Mesendoderm (in vitro differentiated cells): ENCODE measurements at regions not wholly inside any gene's neighbourhood (a gene's known extent, or its start where the extent isn't known, plus 50 kb on each side); places are given as distances from the start of the nearest gene placed in this dataset.
"Not testable (repeated sequence)": the region's sequence is repeated elsewhere in the genome, so short reads cannot be mapped to it uniquely, and the experiment has no call there.

Experiments
- DNase-seq: peaks from one replicate; pipeline ENCODE4 v3.0.0; 2013
- H2AK5ac ChIP-seq: 2 replicates; pipeline ENCODE4 v1.6.1; 2013; ENCODE audit warnings: low read length, inconsistent platforms
- H2BK120ac ChIP-seq: 2 replicates; pipeline ENCODE4 v1.6.1; 2013; ENCODE audit warnings: low read depth, mild to moderate bottlenecking, low read length, moderate library complexity, mixed read lengths
- H2BK15ac ChIP-seq: replicated peaks from 2 replicates; pipeline ENCODE4 v1.6.1; 2013; ENCODE audit warnings: low read depth, mild to moderate bottlenecking, moderate library complexity
- H2BK5ac ChIP-seq: 2 replicates; pipeline ENCODE4 v1.6.1; 2013; ENCODE audit warnings: low read length, inconsistent platforms
- H3K18ac ChIP-seq: 2 replicates; pipeline ENCODE4 v1.6.1; 2013; ENCODE audit warnings: mild to moderate bottlenecking, low read length, mixed read lengths
- H3K23ac ChIP-seq: one replicate; pipeline ENCODE4 v1.6.1; 2013; ENCODE audit warnings: low read length
- H3K27ac ChIP-seq: 2 replicates; pipeline ENCODE4 v1.5.1; 2013; ENCODE audit warnings: low read depth, mild to moderate bottlenecking, inconsistent platforms, low read length, moderate library complexity
- H3K27me3 ChIP-seq: 2 replicates; pipeline ENCODE4 v1.6.1; 2013; ENCODE audit warnings: low read length, control low read depth, mild to moderate bottlenecking, inconsistent platforms; ENCODE audit not compliant: insufficient read depth, poor library complexity
- H3K36me3 ChIP-seq: 2 replicates; pipeline ENCODE4 v1.6.1; 2013; ENCODE audit warnings: low read length, inconsistent platforms; ENCODE audit not compliant: control insufficient read depth, insufficient read depth
- H3K4ac ChIP-seq: one replicate; pipeline ENCODE4 v1.6.1; 2013; ENCODE audit warnings: low read depth, mild to moderate bottlenecking, low read length, moderate library complexity
- H3K4me1 ChIP-seq: 2 replicates; pipeline ENCODE4 v1.6.1; 2013; ENCODE audit warnings: low read depth, low read length, inconsistent platforms; ENCODE audit not compliant: control insufficient read depth
- H3K4me2 ChIP-seq: 2 replicates; pipeline ENCODE4 v1.6.1; 2013; ENCODE audit warnings: low read length
- H3K4me3 ChIP-seq: 2 replicates; pipeline ENCODE4 v1.5.1; 2013; ENCODE audit warnings: mild to moderate bottlenecking, low read length
- H3K56ac ChIP-seq: one replicate; pipeline ENCODE4 v1.6.1; 2013; ENCODE audit warnings: low read length
- H3K79me1 ChIP-seq: 2 replicates; pipeline ENCODE4 v1.6.1; 2013; ENCODE audit warnings: low read length, inconsistent platforms
- H3K79me2 ChIP-seq: 2 replicates; pipeline ENCODE4 v1.6.1; 2013; ENCODE audit warnings: mild to moderate bottlenecking, low read length; ENCODE audit not compliant: control insufficient read depth, insufficient read depth
- H3K9ac ChIP-seq: 2 replicates; pipeline ENCODE4 v1.6.1; 2013; ENCODE audit warnings: low read length, inconsistent platforms
- H4K5ac ChIP-seq: one replicate; pipeline ENCODE4 v1.6.1; 2013; ENCODE audit warnings: low read length
- H4K8ac ChIP-seq: one replicate; pipeline ENCODE4 v1.6.1; 2013; ENCODE audit warnings: low read depth, mild to moderate bottlenecking, control low read depth, low read length, moderate library complexity
- WGBS: extraction: QIAGEN DNeasy Blood & Tissue Kit; methylation state at CpG from one replicate; pipeline ENCODE4 v1.1.7; 2013; ENCODE audit warnings: low lambda C conversion rate, missing lambda C conversion rate; ENCODE audit not compliant: insufficient coverage; ENCODE audit errors: extremely low coverage; 5-methylcytosine and 5-hydroxymethylcytosine counted together

DNA sequence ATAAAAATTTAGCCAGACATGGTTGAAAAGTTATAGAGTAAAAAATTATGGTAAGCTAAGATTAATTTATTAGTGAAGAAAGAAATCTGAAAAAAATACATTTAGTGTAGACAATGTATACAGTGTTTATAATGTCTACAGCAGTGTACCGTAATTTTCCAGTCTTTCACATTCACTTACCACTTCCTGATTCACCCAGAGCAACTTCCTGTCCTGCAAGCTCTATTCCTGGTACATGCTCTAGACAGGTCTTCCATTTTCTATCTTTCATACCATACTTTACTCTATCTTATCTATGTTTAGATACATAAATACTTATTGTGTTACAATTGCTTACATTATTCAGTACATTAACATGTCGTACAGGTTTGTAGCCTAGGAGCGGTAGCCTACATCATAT is 1387.8 kb upstream of the ATXN8OS start:
- no peak overlapping the region for H4K8ac ChIP-seq
- no peak overlapping the region for H3K23ac ChIP-seq
- no peak overlapping the region for H3K56ac ChIP-seq
- H2BK15ac ChIP-seq: no peak overlapping the region
- no peak for DNase-seq
- H3K4me3 ChIP-seq: no peak overlapping the region
- no peak overlapping the region for H2AK5ac ChIP-seq
- no CpG with 5 or more reads among the region's 3 CpGs for WGBS
- no peaks in the 10 kb centered on the region for H3K79me1 ChIP-seq
- no peak overlapping the region for H2BK120ac ChIP-seq
- H3K4me2 ChIP-seq: no peak overlapping the region
- H3K27ac ChIP-seq: no peak overlapping the region
- no peak overlapping the region for H3K18ac ChIP-seq
- no peak overlapping the region for H3K9ac ChIP-seq
- H3K4me1 ChIP-seq: no peaks in the 10 kb centered on the region
- H3K27me3 ChIP-seq: no peaks in the 10 kb centered on the region
- H3K79me2 ChIP-seq: no peaks in the 10 kb centered on the region
- H2BK5ac ChIP-seq: no peak overlapping the region
- H4K5ac ChIP-seq: no peak overlapping the region
- no peaks in the 10 kb centered on the region for H3K36me3 ChIP-seq
- H3K4ac ChIP-seq: no peak overlapping the region

DNA sequence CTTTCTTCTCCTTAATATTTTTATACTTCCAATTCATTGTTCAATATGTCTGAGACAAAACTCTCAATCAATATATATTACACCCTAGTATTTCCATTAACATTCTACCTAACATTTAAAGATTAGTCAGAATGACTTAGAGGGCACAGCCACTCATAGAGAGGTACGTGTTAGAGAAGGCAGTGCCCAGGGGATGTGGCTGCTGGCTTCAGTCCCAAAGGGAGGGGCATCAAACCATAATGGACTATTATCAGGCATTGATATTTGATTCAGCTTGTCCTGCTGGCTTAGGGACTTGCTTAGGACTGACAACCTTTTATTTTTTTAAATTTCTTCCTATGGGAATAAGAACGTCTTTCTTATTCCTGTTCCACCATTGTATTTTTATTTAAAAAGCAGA is 1392.0 kb upstream of the ATXN8OS start:
- Histone ChIP-seq H3K4ac (no peak overlapping the region), H3K27ac (no peak overlapping the region), H3K79me1 (no peaks in the 10 kb centered on the region), H3K79me2 (no peaks in the 10 kb centered on the region), H4K5ac (no peak overlapping the region), H2BK120ac (peak overlapping the region; percentile 54), H3K36me3 (no peaks in the 10 kb centered on the region), H3K4me3 (no peak overlapping the region), H3K18ac (no peak overlapping the region), H2BK15ac (no peak overlapping the region), H3K4me2 (no peak overlapping the region), H3K9ac (no peak overlapping the region), H3K4me1 (peaks cover 2% of the 10 kb centered on the region), H4K8ac (no peak overlapping the region), H2AK5ac (no peak overlapping the region), H2BK5ac (peak overlapping the region; percentile 78), H3K23ac (no peak overlapping the region), H3K27me3 (no peaks in the 10 kb centered on the region), H3K56ac (peak overlapping the region; percentile 59)
- no CpG with 5 or more reads among the region's 2 CpGs for WGBS
- DNase-seq: no peak

DNA sequence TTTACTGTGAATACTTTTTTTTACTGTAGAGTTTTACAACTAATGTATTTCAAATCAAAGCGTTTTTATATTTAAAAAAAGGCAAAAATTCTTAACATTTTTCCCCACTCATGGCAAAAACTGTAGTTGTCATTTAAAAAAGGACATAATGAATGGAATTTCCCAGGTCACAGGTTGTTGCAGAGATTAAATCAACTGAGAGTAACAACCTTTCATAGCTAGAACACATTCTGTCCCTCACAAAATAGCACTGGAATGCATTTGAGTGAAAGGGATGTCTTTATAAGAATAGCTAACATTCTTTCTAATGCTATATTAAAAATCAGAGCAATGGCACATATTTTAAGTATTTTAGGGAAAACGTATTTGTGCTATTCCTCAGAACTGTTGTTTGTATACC is 1393.3 kb upstream of the ATXN8OS start:
- Histone ChIP-seq H3K23ac (no peak overlapping the region), H2AK5ac (no peak overlapping the region), H3K79me2 (no peaks in the 10 kb centered on the region), H3K36me3 (no peaks in the 10 kb centered on the region), H3K56ac (no peak overlapping the region), H3K18ac (no peak overlapping the region), H3K27ac (no peak overlapping the region), H3K9ac (no peak overlapping the region), H3K79me1 (no peaks in the 10 kb centered on the region), H4K5ac (no peak overlapping the region), H2BK5ac (no peak overlapping the region), H2BK15ac (no peak overlapping the region), H3K4me1 (peaks cover 2% of the 10 kb centered on the region), H3K4me2 (no peak overlapping the region), H3K4ac (no peak overlapping the region), H2BK120ac (no peak overlapping the region), H4K8ac (no peak overlapping the region), H3K4me3 (no peak overlapping the region), H3K27me3 (no peaks in the 10 kb centered on the region)
- peak; percentile 83 for DNase-seq
- no CpG with 5 or more reads among the region's 2 CpGs for WGBS

DNA sequence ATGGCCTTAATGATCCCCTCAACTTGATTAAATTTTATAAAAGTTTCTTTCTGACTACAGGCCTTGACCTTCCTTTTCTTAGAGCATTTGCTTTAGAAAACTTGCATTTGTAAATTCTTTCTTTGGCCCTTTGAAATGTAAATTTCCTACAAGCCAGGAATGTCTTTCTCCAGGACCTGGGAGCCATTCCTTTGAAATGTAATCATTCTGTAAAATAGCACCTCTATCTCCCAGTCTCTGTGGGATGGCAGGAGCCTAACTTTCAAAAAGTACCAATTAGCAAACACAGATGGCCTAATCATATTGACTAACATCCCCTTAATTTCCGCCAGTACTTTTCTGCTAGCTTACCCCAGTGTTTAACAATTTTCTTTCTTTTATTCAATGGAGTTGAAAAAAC is 1394.2 kb upstream of the ATXN8OS start:
- DNase-seq: peak; percentile 98
- Histone ChIP-seq H2BK120ac (no peak overlapping the region), H3K4ac (no peak overlapping the region), H4K5ac (no peak overlapping the region), H3K79me2 (no peaks in the 10 kb centered on the region), H3K23ac (no peak overlapping the region), H3K56ac (no peak overlapping the region), H3K4me2 (no peak overlapping the region), H3K9ac (no peak overlapping the region), H2BK15ac (no peak overlapping the region), H3K79me1 (no peaks in the 10 kb centered on the region), H3K4me1 (peaks cover 2% of the 10 kb centered on the region), H3K36me3 (no peaks in the 10 kb centered on the region), H3K18ac (no peak overlapping the region), H3K4me3 (no peak overlapping the region), H4K8ac (no peak overlapping the region), H2AK5ac (no peak overlapping the region), H3K27ac (no peak overlapping the region), H2BK5ac (no peak overlapping the region), H3K27me3 (no peaks in the 10 kb centered on the region)
- WGBS: no CpG with 5 or more reads among the region's 1 CpG

DNA sequence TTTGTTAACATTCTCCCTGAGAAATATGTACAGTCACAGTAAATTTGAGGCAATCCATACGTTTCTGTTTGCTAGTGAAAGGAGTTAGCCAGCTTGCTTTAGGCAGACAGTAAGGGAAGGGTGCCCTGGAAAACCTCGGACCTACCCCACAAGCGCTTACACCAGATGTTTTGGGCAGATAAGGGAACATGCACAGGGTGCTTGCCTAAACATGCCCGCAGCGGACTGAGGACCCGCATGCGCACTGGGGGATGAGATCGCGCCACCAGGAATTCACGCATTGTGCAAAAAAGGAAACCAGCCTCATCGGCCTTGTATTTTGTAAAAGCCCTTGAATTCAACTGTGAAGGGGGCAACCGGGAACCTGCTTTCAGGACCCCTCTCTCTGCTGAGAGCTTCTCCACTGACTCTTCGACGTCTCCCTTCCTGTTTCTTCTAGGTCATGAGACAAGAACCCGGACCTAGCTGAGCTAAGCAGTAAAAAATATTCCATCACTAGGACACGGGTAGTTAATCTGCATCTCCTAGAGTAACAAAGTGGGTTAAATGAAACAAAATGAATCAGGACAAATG is 1399.2 kb upstream of the ATXN8OS start:
- WGBS: no CpG with 5 or more reads among the region's 16 CpGs
- Histone ChIP-seq H3K56ac (no peak overlapping the region), H3K79me2 (no peaks in the 10 kb centered on the region), H4K5ac (no peak overlapping the region), H4K8ac (peak overlapping the region; percentile 97), H3K4me1 (peaks cover 2% of the 10 kb centered on the region), H3K27me3 (no peaks in the 10 kb centered on the region), H2AK5ac (no peak overlapping the region), H3K9ac (no peak overlapping the region), H3K4me3 (no peak overlapping the region), H3K36me3 (no peaks in the 10 kb centered on the region), H3K18ac (peak overlapping the region; percentile 61), H3K79me1 (no peaks in the 10 kb centered on the region), H2BK5ac (peak overlapping the region; percentile 54), H3K4me2 (no peak overlapping the region), H3K4ac (no peak overlapping the region), H2BK120ac (peak overlapping the region; percentile 90), H3K27ac (peak overlapping the region; percentile 22), H2BK15ac (peak overlapping the region; percentile 87), H3K23ac (no peak overlapping the region)
- no peak for DNase-seq

DNA sequence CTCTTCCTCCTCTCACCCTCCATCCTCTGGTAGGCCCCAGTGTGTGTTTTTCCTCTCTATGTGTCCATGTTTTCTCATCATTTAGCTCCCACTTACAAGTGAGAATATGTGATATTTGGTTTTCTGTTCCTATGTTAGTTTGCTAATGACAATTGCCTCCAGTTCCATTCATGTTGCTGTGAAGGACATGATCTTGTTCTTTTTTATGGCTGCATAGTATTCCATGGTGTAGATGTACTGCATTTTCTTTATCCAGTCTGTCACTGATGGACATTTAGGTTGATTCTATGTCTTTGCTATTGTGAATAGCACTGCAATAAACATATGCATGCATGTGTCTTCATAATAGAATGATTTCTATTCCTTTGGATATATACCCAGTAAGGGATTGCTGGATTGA is 1401.6 kb upstream of the ATXN8OS start:
- H3K27ac ChIP-seq, H3K4ac ChIP-seq, H3K4me1 ChIP-seq, H4K5ac ChIP-seq, H2BK15ac ChIP-seq, H4K8ac ChIP-seq, H3K4me2 ChIP-seq, H3K9ac ChIP-seq, H3K27me3 ChIP-seq, H3K79me1 ChIP-seq, H3K4me3 ChIP-seq, H3K18ac ChIP-seq, H3K23ac ChIP-seq, H3K36me3 ChIP-seq, H2BK5ac ChIP-seq, H3K56ac ChIP-seq, DNase-seq, H2BK120ac ChIP-seq, H2AK5ac ChIP-seq, H3K79me2 ChIP-seq: not testable (repeated sequence)
